Type B pancreatic cell (in vitro differentiated cells): ENCODE measurements at regions not wholly inside any gene's neighbourhood (a gene's known extent, or its start where the extent isn't known, plus 50 kb on each side); places are given as distances from the start of the nearest gene placed in this dataset.

Experiments
- DNase-seq: peaks from one replicate; pipeline ENCODE4 v3.0.0; 2021; ENCODE audit warnings: mixed read lengths; ENCODE audit not compliant: unreplicated experiment; ENCODE audit errors: extremely low spot score
- H3K27ac Mint-ChIP-seq: 2 replicates; pipeline ENCODE4 v1.8.0; 2021; ENCODE audit warnings: mild to moderate bottlenecking, mixed read lengths
- H3K27me3 Mint-ChIP-seq: 2 replicates; pipeline ENCODE4 v1.8.0; 2021; ENCODE audit warnings: mixed read lengths
- H3K36me3 Mint-ChIP-seq: 2 replicates; pipeline ENCODE4 v1.8.0; 2021; ENCODE audit warnings: mixed read lengths
- H3K4me1 Mint-ChIP-seq: one replicate; pipeline ENCODE4 v1.8.0; 2021; ENCODE audit warnings: mixed read lengths; ENCODE audit not compliant: unreplicated experiment
- H3K4me3 Mint-ChIP-seq: 2 replicates; pipeline ENCODE4 v1.8.0; 2021; ENCODE audit warnings: mild to moderate bottlenecking, mixed read lengths
- H3K9me3 Mint-ChIP-seq: 2 replicates; pipeline ENCODE4 v1.8.0; 2021; ENCODE audit warnings: mixed read lengths
- CTCF ChIP-seq: fragments of 200-600 bp; sonication (generic); conservative IDR thresholded peaks from 2 replicates; pipeline ENCODE4 v1.5.0; 2021; ENCODE audit warnings: antibody characterized with exemption, mild to moderate bottlenecking

- no peaks in the 10 kb centered on the region for H3K27me3 Mint-ChIP-seq
- no peak overlapping the region for H3K27ac Mint-ChIP-seq
- H3K9me3 Mint-ChIP-seq: no peaks in the 10 kb centered on the region
- no peaks in the 10 kb centered on the region for H3K4me1 Mint-ChIP-seq
- no peak for DNase-seq
- H3K36me3 Mint-ChIP-seq: no peaks in the 10 kb centered on the region
- TF ChIP-seq CTCF: no peak
- H3K4me3 Mint-ChIP-seq: no peak overlapping the region
Observed at GRCh38 chr3:19769694-19770093, 164.3 kb downstream of the EFHB start.

- no peak for DNase-seq
- H3K36me3 Mint-ChIP-seq: no peaks in the 10 kb centered on the region
- no peak overlapping the region for H3K27ac Mint-ChIP-seq
- H3K4me3 Mint-ChIP-seq: no peak overlapping the region
- H3K4me1 Mint-ChIP-seq: no peaks in the 10 kb centered on the region
- TF ChIP-seq CTCF: no peak
- H3K27me3 Mint-ChIP-seq: no peaks in the 10 kb centered on the region
- H3K9me3 Mint-ChIP-seq: no peaks in the 10 kb centered on the region
Observed at GRCh38 chr3:19765954-19766353, 168.1 kb downstream of the EFHB start.

DNA sequence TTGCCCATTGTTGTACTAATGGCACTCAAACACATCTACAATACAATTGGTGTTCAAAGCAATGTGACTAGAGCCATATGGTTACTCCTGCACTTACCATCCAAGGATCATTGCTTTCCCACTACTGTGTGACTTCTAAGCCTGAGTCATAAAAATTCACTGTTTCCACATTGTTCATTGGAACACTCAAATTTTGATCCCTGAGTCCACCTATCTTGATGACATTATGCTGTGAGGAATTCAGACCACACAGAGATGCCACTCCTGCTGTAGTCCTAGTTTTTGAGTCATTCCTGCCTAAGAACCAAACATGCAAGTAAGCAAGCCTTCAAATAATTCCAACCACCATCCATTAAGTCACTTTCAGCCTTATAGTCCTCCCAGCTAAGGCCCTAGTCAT, 176.2 kb downstream of the EFHB start:
- no peaks in the 10 kb centered on the region for H3K9me3 Mint-ChIP-seq
- no peaks in the 10 kb centered on the region for H3K4me1 Mint-ChIP-seq
- no peaks in the 10 kb centered on the region for H3K27me3 Mint-ChIP-seq
- no peak for DNase-seq
- no peak overlapping the region for H3K27ac Mint-ChIP-seq
- no peak for TF ChIP-seq CTCF
- H3K4me3 Mint-ChIP-seq: no peak overlapping the region
- no peaks in the 10 kb centered on the region for H3K36me3 Mint-ChIP-seq

- H3K9me3 Mint-ChIP-seq: no peaks in the 10 kb centered on the region
- H3K27me3 Mint-ChIP-seq: no peaks in the 10 kb centered on the region
Observed at GRCh38 chr3:19749448-19750017, 184.5 kb downstream of the EFHB start.

DNA sequence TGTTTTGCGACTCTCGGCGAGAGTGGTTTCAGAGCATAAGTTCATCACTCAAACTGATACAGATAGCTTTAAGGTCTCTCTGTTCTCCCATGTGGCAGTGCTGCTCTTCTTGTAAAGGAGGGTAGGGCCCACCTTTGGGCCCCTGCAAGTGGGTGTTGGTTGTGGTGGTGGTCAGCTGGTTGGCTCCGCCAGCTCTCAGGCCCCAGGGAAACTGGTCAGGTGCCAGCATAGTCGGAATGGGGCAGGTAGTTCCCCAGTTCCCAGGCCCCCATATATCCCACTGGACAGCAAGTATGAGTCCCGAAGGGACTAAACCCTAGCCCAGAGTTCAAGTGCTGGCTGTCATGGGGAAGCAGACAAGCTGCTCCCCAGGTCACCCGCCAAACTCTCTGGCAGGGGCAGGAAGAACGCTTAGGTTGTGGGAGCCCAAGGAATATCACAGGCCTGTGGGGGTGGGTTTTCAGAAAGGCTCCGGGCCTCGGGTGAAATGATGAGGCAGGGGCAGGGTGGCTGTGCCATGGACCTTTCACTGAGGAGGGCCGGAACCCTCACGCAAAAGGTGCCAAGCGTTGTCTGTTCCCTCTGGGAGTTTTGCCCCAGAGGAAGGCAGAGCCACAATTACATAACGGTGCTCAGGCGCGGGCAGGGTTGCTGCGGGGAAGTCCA, 185.1 kb downstream of the EFHB start:
- Mint-ChIP-seq H3K4me1 (peaks cover under 1% of the 10 kb centered on the region), H3K9me3 (no peaks in the 10 kb centered on the region), H3K4me3 (no peak overlapping the region), H3K36me3 (no peaks in the 10 kb centered on the region), H3K27ac (no peak overlapping the region), H3K27me3 (no peaks in the 10 kb centered on the region)
- TF ChIP-seq CTCF: no peak
- no peak for DNase-seq

More at GRCh38 chr3:19749448-19750017, 184.5 kb downstream of the EFHB start:
- no peak overlapping the region for H3K4me3 Mint-ChIP-seq
- H3K27ac Mint-ChIP-seq: no peak overlapping the region
- no peaks in the 10 kb centered on the region for H3K4me1 Mint-ChIP-seq
- no peak for DNase-seq
- no peak for TF ChIP-seq CTCF
- H3K36me3 Mint-ChIP-seq: no peaks in the 10 kb centered on the region
